HEK293T (cell line): ENCODE measurements at regions not wholly inside any gene's neighbourhood (a gene's known extent, or its start where the extent isn't known, plus 50 kb on each side); places are given as distances from the start of the nearest gene placed in this dataset.

Experiments used
- ARNT ChIP-seq: fragments of 450-650 bp; IDR thresholded peaks from 2 replicates; pipeline ENCODE4 v1.6.1; 2017; ENCODE audit warnings: mild to moderate bottlenecking
- BHLHE40 ChIP-seq: fragments of 450-650 bp; IDR thresholded peaks from 2 replicates; pipeline ENCODE4 v1.6.1; 2016; ENCODE audit warnings: mild to moderate bottlenecking, moderate library complexity, borderline replicate concordance
- CTBP1 ChIP-seq: fragments of 450-650 bp; IDR thresholded peaks from 2 replicates; pipeline ENCODE4 v1.6.1; 2016; ENCODE audit warnings: borderline replicate concordance
- FOXA1 ChIP-seq: fragments of 450-650 bp; IDR thresholded peaks from 2 replicates; pipeline ENCODE4 v1.6.1; 2016; ENCODE audit warnings: mild to moderate bottlenecking
- FOXM1 ChIP-seq: fragments of 450-650 bp; IDR thresholded peaks from 2 replicates; pipeline ENCODE4 v1.6.1; 2017; ENCODE audit warnings: mild to moderate bottlenecking, borderline replicate concordance
- HDGF ChIP-seq: fragments of 450-650 bp; IDR thresholded peaks from 2 replicates; pipeline ENCODE4 v1.6.1; 2017; ENCODE audit warnings: antibody characterized with exemption, borderline replicate concordance
- NFRKB ChIP-seq: fragments of 450-650 bp; IDR thresholded peaks from 2 replicates; pipeline ENCODE4 v1.6.1; 2016; ENCODE audit warnings: mild to moderate bottlenecking, moderate library complexity
- SP1 ChIP-seq: fragments of 450-650 bp; IDR thresholded peaks from 2 replicates; pipeline ENCODE4 v1.6.1; 2017
- SUZ12 ChIP-seq: fragments of 450-650 bp; IDR thresholded peaks from 2 replicates; pipeline ENCODE4 v1.6.1; 2016; ENCODE audit warnings: mild to moderate bottlenecking
- TARDBP ChIP-seq: fragments of 450-650 bp; IDR thresholded peaks from 2 replicates; pipeline ENCODE4 v1.6.1; 2016
- ZNF384 ChIP-seq: fragments of 450-650 bp; IDR thresholded peaks from 2 replicates; pipeline ENCODE4 v1.6.1; 2016

- TF ChIP-seq SUZ12 = no peak
- no peak for TF ChIP-seq BHLHE40
- no peak for TF ChIP-seq FOXA1
- TF ChIP-seq HDGF = no peak
- TF ChIP-seq CTBP1 = no peak
- no peak for TF ChIP-seq TARDBP
- TF ChIP-seq SP1 = no peak
- TF ChIP-seq ARNT = no peak
- no peak for TF ChIP-seq FOXM1
- TF ChIP-seq ZNF384 = no peak
- TF ChIP-seq NFRKB = no peak
Measured at GRCh38 chr16:48818257-48818656, 208.3 kb upstream of the N4BP1 start.
